Stimulated activated CD4-positive, alpha-beta T cell treated with anti-CD3 and anti-CD28 coated beads, Interleukin-2, amount 100 ng/mL, for 48 hours (primary cell): ENCODE measurements at regions not wholly inside any gene's neighbourhood (a gene's known extent, or its start where the extent isn't known, plus 50 kb on each side); places are given as distances from the start of the nearest gene placed in this dataset.

Experiments
- DNase-seq, 2 donors: peaks; one replicate each; pipeline ENCODE4 v3.0.0-alpha.2; 2020

- no peak for DNase-seq
Observed at GRCh38 chr15:85312929-85313331, 67.5 kb upstream of the AKAP13 start.

DNA sequence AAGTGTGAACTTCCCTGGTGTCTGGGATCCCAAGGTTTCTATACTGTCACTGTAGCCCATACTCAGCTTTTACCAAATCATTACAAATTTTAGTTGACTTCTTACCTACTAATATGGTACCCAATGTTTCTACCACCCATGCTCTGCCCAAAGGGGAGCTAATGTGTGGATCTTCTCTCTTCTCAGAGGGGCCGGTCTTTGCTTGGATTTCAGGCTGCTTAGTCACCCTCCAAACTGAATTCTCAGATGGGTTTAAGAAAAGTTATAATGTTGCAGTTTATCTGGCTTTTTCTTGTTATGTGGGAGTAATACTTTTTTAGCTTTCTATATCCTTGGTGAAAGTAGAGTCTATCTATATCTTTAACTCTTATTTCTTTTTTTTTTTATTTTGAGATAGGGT lies 67.1 kb upstream of the AKAP13 start:
- DNase-seq = no peak

DNA sequence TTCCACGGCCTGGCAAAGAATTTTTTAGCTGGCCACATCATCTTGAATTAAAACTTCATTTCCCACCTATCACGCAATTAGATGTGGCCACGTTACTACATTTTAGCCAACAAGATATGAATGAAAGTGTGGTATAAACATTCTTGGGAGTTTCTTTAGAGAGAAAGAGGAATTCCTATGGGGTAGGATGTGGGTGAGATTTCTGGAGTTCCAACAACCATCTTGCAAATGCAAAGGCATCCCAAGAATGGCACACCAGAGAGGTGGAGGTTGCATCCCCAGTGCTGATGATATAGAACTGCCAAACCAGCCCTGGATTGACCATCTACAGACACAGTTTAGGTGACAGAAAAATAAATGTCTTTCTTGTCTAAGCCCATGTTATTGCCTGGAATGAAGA lies 66.3 kb upstream of the AKAP13 start:
- no peak for DNase-seq

GRCh38 chr15:85314633-85315032 lies 65.8 kb upstream of the AKAP13 start:
- DNase-seq = no peak

- no peak for DNase-seq
Observed at GRCh38 chr15:85316244-85316934, 64.0 kb upstream of the AKAP13 start.

GRCh38 chr15:85318048-85318731 lies 62.2 kb upstream of the AKAP13 start:
- DNase-seq = no peak

DNA sequence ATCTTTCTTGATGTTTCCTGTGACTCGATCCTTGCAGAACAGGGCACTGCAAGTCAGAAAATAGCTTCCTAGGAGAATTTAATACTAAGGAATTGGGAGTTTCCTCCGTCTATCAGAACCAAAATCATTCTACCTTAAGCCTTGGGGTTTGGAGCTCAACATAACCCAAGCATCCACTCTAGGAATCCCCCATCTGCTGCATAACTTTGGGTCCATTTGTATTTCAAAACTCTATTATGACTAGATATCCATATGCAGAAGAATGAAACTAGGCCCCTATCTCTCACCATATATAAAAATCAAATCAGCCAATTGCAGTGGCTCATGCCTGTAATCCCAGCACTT lies 61.7 kb upstream of the AKAP13 start:
- DNase-seq = no peak

- no peak for DNase-seq
Observed at GRCh38 chr15:85324202-85324601, 56.2 kb upstream of the AKAP13 start.

- DNase-seq = no peak
Observed at GRCh38 chr15:85325834-85326233, 54.6 kb upstream of the AKAP13 start.

- no peak for DNase-seq
Observed at GRCh38 chr15:85326291-85326690, 54.1 kb upstream of the AKAP13 start.

- DNase-seq = no peak
Observed at GRCh38 chr15:85327820-85328219, 52.6 kb upstream of the AKAP13 start.

GRCh38 chr15:85329561-85330422 lies 50.6 kb upstream of the AKAP13 start:
- no peak for DNase-seq
